Lung (tissue), 11 donors: ENCODE measurements at regions not wholly inside any gene's neighbourhood (a gene's known extent, or its start where the extent isn't known, plus 50 kb on each side); places are given as distances from the start of the nearest gene placed in this dataset.

Experiments used
- ATAC-seq: fragments of 200-7000 bp; cut with Tn5 transposase; one replicate; pipeline ENCODE4 v1.9.1; 2020; ENCODE audit warnings: moderate number of reproducible peaks; ENCODE audit not compliant: insufficient read depth, low FRiP score
- DNase-seq, 3 donors: peaks; one replicate each; pipeline ENCODE4 v3.0.0-alpha.2; 2013 to 2017
- H3K27ac ChIP-seq, 2 donors: one replicate each; pipeline ENCODE4 v1.5.1; 2013; ENCODE audit warnings: mild to moderate bottlenecking in 2 of 2, moderate library complexity in 2 of 2, control low read depth in 1 of 2, inconsistent platforms in 1 of 2, low read depth in 1 of 2, low read length in 1 of 2
- H3K27me3 ChIP-seq, 3 donors: one replicate each; pipeline ENCODE4 v1.5.1; 2013; ENCODE audit warnings: low read length in 2 of 3; ENCODE audit not compliant: control insufficient read depth in 3 of 3, insufficient read depth in 3 of 3
- H3K36me3 ChIP-seq, 4 donors: one replicate each; pipeline ENCODE4 v1.5.1; 2013; ENCODE audit warnings: low read length in 4 of 4, mild to moderate bottlenecking in 1 of 4, moderate library complexity in 1 of 4; ENCODE audit not compliant: control insufficient read depth in 4 of 4, insufficient read depth in 4 of 4
- H3K4me1 ChIP-seq, 5 donors: one replicate each; pipeline ENCODE4 v1.5.1; 2013; ENCODE audit warnings: low read length in 5 of 5, mild to moderate bottlenecking in 2 of 5, moderate library complexity in 1 of 5; ENCODE audit not compliant: control insufficient read depth in 5 of 5, insufficient read depth in 5 of 5
- H3K4me3 ChIP-seq: one replicate; pipeline ENCODE4 v1.5.1; 2013; ENCODE audit warnings: mild to moderate bottlenecking, control low read depth, moderate library complexity
- H3K9ac ChIP-seq, 2 donors: one replicate each; pipeline ENCODE4 v1.5.1; 2013; ENCODE audit warnings: low read length in 2 of 2, control low read depth in 1 of 2; ENCODE audit not compliant: insufficient read depth in 1 of 2
- H3K9me3 ChIP-seq, 4 donors: one replicate each; pipeline ENCODE4 v1.5.1; 2013; ENCODE audit warnings: low read length in 3 of 4, mild to moderate bottlenecking in 1 of 4, moderate library complexity in 1 of 4; ENCODE audit not compliant: control insufficient read depth in 4 of 4, insufficient read depth in 3 of 4
- CTCF ChIP-seq: IDR thresholded peaks from 2 replicates; pipeline ENCODE4 v1.5.1; 2012; ENCODE audit warnings: mild to moderate bottlenecking; ENCODE audit errors: control extremely low read depth, extremely low read depth
- WGBS, 2 donors: extraction: QIAGEN DNeasy Blood & Tissue Kit; methylation state at CpG; one replicate each; pipeline ENCODE4 v1.1.7; 2013; 5-methylcytosine and 5-hydroxymethylcytosine counted together
- donor health status: control.
- donor health status: control.
- donor health status: Bipolar disorder and iron deficiency.
- donor health status: healthy.
- donor health status: DM: yes; HTN: yes; CAD: no.

DNA sequence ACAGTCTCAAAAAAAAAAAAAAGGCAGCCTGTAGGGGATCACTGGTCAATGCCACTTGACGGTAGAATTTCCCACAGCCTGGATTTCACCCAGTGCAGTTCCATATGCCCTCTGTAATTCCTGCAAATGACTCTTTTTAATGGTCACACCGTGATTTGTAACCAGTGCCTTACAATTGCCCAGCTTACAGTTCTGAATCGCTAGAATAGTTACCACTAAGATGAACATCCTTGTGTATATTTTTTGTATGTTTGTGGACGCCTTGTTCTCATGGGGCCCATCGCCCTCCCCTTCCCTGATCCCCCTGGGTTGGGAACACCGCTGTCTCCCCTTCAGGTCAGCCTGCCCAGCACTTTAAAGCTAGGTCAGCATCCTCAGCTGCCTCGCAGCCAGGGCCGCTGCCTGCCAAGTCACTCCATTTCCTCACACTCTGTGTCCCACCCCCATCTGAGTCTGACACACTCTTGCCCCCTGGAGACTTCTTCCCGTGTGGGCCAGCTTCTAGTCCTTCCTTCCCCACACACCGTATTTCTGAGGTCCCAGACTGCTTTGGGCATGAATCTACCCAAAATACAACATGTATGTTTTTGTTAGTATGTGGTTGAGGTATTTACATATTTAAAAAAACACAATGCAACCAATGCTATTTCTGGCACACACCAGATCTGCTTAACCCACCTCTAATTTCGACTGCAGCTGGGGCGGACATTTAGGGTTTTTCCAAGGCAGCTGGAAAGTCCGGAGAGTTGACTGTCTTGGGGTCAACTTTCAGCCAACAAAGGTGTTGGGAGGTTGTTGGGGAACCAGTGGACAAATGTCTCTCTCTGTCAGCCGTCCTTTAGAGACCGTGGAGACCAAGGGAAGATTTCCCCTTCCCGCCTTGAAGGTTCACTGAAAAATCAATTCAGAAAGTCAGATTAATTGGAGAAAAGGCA, 120.5 kb upstream of the NEK6 start:
- H3K9me3 ChIP-seq = peaks cover 0 to 4% (median 0%) of the 10 kb centered on the region in 4 donors

DNA sequence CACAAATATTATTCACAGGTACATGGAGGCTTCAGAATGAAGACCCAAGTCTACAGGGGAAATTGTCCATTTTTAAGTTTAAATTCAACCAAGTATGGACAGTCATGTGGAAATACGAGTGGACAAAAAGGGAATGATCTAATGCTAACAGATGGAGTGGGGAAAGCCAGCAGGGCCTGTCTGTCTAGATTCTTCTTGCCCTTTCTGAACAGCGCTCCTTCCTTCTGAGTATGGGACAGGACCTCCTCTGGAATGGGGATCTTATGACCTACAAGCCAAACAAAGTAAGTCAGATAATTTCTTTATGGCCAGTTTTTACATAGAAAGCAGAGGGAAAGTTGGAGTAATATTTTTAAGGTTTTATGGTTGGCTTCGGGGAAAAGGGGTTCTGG, 119.8 kb upstream of the NEK6 start:
- peaks cover 0 to 2% (median 0%) of the 10 kb centered on the region in 5 donors for H3K4me1 ChIP-seq
- no peaks in the 10 kb centered on the region for H3K36me3 ChIP-seq
- no peak overlapping the region for H3K4me3 ChIP-seq
- no peak overlapping the region for H3K27ac ChIP-seq
- WGBS, 2 donors = 82 to 91% methylated on average over 3 of the region's 3 CpGs
- ATAC-seq (no peak), DNase-seq (no peak)
- TF ChIP-seq CTCF = no peak
- H3K9me3 ChIP-seq = peaks cover 0 to 4% (median 0%) of the 10 kb centered on the region in 4 donors
- H3K27me3 ChIP-seq = no peaks in the 10 kb centered on the region
- no peak overlapping the region for H3K9ac ChIP-seq

More for the DNA sequence above, 120.5 kb upstream of the NEK6 start:
- WGBS, 2 donors = 76 to 80% methylated on average over 16 of the region's 16 CpGs
- Histone ChIP-seq H3K9ac (no peak overlapping the region), H3K27ac (no peak overlapping the region), H3K4me1 (no peaks in the 10 kb centered on the region), H3K36me3 (no peaks in the 10 kb centered on the region), H3K27me3 (no peaks in the 10 kb centered on the region), H3K4me3 (no peak overlapping the region)
- DNase-seq = peak in 1 of 3 donors; percentile 16
- TF ChIP-seq CTCF = no peak
- ATAC-seq = no peak

GRCh38 chr9:124139001-124139400, 118.7 kb upstream of the NEK6 start:
- Histone ChIP-seq H3K27me3 (no peaks in the 10 kb centered on the region), H3K9ac (no peak overlapping the region), H3K9me3 (peaks cover 0 to 2% (median 0%) of the 10 kb centered on the region in 4 donors), H3K27ac (no peak overlapping the region), H3K4me3 (no peak overlapping the region), H3K4me1 (peaks cover 0 to 2% (median 0%) of the 10 kb centered on the region in 5 donors), H3K36me3 (no peaks in the 10 kb centered on the region)
- DNase-seq = no peak
- 84 to 86% methylated on average over 1 of the region's 1 CpG for WGBS, 2 donors
- ATAC-seq = no peak
- no peak for TF ChIP-seq CTCF
